Ovary (tissue), 3 donors: ENCODE measurements at regions not wholly inside any gene's neighbourhood (a gene's known extent, or its start where the extent isn't known, plus 50 kb on each side); places are given as distances from the start of the nearest gene placed in this dataset.

Experiments
- EP300 ChIP-seq: sonication (generic); formaldehyde crosslinking; IDR thresholded peaks from one replicate; pipeline ENCODE4 v1.6.1; 2017; ENCODE audit warnings: antibody characterized with exemption
- TF ChIP-seq, protein P1 (sequence below), 3 donors: fragments of 450-650 bp in 2 of 3; fragments of 200-600 bp in 1 of 3; IDR thresholded peaks; one replicate each; pipeline versions ENCODE4 v1.5.1 to v1.8.0; 2016 to 2022; ENCODE audit warnings: antibody characterized with exemption in 3 of 3, mild to moderate bottlenecking in 1 of 3
- donor health status: DM: no; HTN: no; CAD: no.

DNA sequence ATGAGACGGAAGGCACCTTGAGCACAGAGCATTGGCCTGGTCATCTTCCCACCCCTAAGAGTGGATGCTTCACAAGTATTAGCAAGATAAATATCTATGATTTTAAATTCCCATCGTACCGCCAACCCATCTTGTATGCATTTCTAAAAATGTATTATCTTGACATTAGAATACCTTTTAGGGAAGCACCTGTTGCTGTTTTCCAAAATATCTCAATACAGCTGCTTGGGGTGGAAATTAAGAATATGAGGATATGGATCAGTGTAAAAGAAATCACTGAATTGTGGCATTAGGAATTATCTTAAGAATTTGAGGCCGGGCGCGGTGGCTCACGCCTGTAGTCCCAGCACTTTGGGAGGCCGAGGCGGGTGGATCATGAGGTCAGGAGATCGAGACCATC is 166.3 kb downstream of the ETS2 start:
- TF ChIP-seq, protein P1, sequence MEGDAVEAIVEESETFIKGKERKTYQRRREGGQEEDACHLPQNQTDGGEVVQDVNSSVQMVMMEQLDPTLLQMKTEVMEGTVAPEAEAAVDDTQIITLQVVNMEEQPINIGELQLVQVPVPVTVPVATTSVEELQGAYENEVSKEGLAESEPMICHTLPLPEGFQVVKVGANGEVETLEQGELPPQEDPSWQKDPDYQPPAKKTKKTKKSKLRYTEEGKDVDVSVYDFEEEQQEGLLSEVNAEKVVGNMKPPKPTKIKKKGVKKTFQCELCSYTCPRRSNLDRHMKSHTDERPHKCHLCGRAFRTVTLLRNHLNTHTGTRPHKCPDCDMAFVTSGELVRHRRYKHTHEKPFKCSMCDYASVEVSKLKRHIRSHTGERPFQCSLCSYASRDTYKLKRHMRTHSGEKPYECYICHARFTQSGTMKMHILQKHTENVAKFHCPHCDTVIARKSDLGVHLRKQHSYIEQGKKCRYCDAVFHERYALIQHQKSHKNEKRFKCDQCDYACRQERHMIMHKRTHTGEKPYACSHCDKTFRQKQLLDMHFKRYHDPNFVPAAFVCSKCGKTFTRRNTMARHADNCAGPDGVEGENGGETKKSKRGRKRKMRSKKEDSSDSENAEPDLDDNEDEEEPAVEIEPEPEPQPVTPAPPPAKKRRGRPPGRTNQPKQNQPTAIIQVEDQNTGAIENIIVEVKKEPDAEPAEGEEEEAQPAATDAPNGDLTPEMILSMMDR (IDR thresholded peaks at IDR 0.05): no peak
- TF ChIP-seq EP300: no peak
